Activated T-cell treated with anti-CD3 and anti-CD28 coated beads, Interleukin-2, amount 50 U/mL, for 4 hours (primary cell): ENCODE measurements at regions not wholly inside any gene's neighbourhood (a gene's known extent, or its start where the extent isn't known, plus 50 kb on each side); places are given as distances from the start of the nearest gene placed in this dataset.
"Not testable (repeated sequence)": the region's sequence is repeated elsewhere in the genome, so short reads cannot be mapped to it uniquely, and the experiment has no call there.

ENCODE experiments used
- ATAC-seq, 2 donors: fragments of 200-7000 bp; cut with Tn5 transposase; one replicate each; pipeline ENCODE4 v1.10.0; 2021
- DNase-seq: peaks from one replicate; pipeline ENCODE4 v3.0.0-alpha.2; 2020
- H3K27me3 Mint-ChIP-seq: one replicate; pipeline ENCODE4 v1.8.0; 2021; ENCODE audit warnings: low read depth, mixed read lengths
- H3K36me3 Mint-ChIP-seq: one replicate; pipeline ENCODE4 v1.8.0; 2022; ENCODE audit warnings: mixed read lengths; ENCODE audit not compliant: insufficient read depth
- H3K4me1 Mint-ChIP-seq: one replicate; pipeline ENCODE4 v1.8.0; 2021; ENCODE audit warnings: low read depth, mixed read lengths
- H3K4me3 Mint-ChIP-seq: one replicate; pipeline ENCODE4 v1.8.0; 2021; ENCODE audit warnings: mild to moderate bottlenecking, moderate library complexity, mixed read lengths
- H3K9me3 Mint-ChIP-seq: one replicate; pipeline ENCODE4 v1.8.0; 2021; ENCODE audit warnings: mixed read lengths

GRCh38 chr2:37746883-37747282 is 75.4 kb upstream of the CDC42EP3 start:
- ATAC-seq: no peak
- Mint-ChIP-seq H3K4me1 (no peaks in the 10 kb centered on the region), H3K4me3 (no peak overlapping the region), H3K9me3 (no peaks in the 10 kb centered on the region), H3K27me3 (no peaks in the 10 kb centered on the region), H3K36me3 (no peaks in the 10 kb centered on the region)
- DNase-seq: no peak

GRCh38 chr2:37748541-37748940 is 77.1 kb upstream of the CDC42EP3 start:
- no peaks in the 10 kb centered on the region for H3K27me3 Mint-ChIP-seq
- no peak overlapping the region for H3K4me3 Mint-ChIP-seq
- H3K4me1 Mint-ChIP-seq: no peaks in the 10 kb centered on the region
- H3K9me3 Mint-ChIP-seq: no peaks in the 10 kb centered on the region
- DNase-seq (no peak), ATAC-seq (no peak)
- H3K36me3 Mint-ChIP-seq: no peaks in the 10 kb centered on the region

GRCh38 chr2:37750286-37750685 is 78.8 kb upstream of the CDC42EP3 start:
- H3K27me3 Mint-ChIP-seq, H3K9me3 Mint-ChIP-seq, DNase-seq, ATAC-seq, H3K4me1 Mint-ChIP-seq, H3K4me3 Mint-ChIP-seq, H3K36me3 Mint-ChIP-seq: not testable (repeated sequence)

- Mint-ChIP-seq H3K4me1 (no peaks in the 10 kb centered on the region), H3K36me3 (no peaks in the 10 kb centered on the region), H3K4me3 (no peak overlapping the region), H3K27me3 (no peaks in the 10 kb centered on the region), H3K9me3 (no peaks in the 10 kb centered on the region)
- no peak for ATAC-seq
- DNase-seq: no peak
These were observed 81.3 kb upstream of the CDC42EP3 start for GRCh38 chr2:37752766-37753165.

- no peak for ATAC-seq
- H3K27me3 Mint-ChIP-seq: no peaks in the 10 kb centered on the region
- H3K4me1 Mint-ChIP-seq: no peaks in the 10 kb centered on the region
- no peak overlapping the region for H3K4me3 Mint-ChIP-seq
- H3K9me3 Mint-ChIP-seq: no peaks in the 10 kb centered on the region
- DNase-seq: no peak
- no peaks in the 10 kb centered on the region for H3K36me3 Mint-ChIP-seq
These were observed 82.3 kb upstream of the CDC42EP3 start for GRCh38 chr2:37753758-37754157.

GRCh38 chr2:37755961-37756559 is 84.6 kb upstream of the CDC42EP3 start:
- not testable (repeated sequence) for H3K4me3 Mint-ChIP-seq, H3K27me3 Mint-ChIP-seq, H3K4me1 Mint-ChIP-seq

GRCh38 chr2:37757456-37757855 is 86.0 kb upstream of the CDC42EP3 start:
- H3K4me1 Mint-ChIP-seq, DNase-seq, H3K27me3 Mint-ChIP-seq, ATAC-seq, H3K36me3 Mint-ChIP-seq, H3K4me3 Mint-ChIP-seq, H3K9me3 Mint-ChIP-seq: not testable (repeated sequence)

More at GRCh38 chr2:37755961-37756559, 84.6 kb upstream of the CDC42EP3 start:
- H3K36me3 Mint-ChIP-seq, H3K9me3 Mint-ChIP-seq, ATAC-seq, DNase-seq: not testable (repeated sequence)

- H3K36me3 Mint-ChIP-seq, ATAC-seq, H3K4me1 Mint-ChIP-seq, DNase-seq, H3K27me3 Mint-ChIP-seq, H3K4me3 Mint-ChIP-seq, H3K9me3 Mint-ChIP-seq: not testable (repeated sequence)
These were observed 86.7 kb upstream of the CDC42EP3 start for GRCh38 chr2:37758141-37758601.

- not testable (repeated sequence) for H3K27me3 Mint-ChIP-seq, H3K4me3 Mint-ChIP-seq, H3K4me1 Mint-ChIP-seq, ATAC-seq, H3K36me3 Mint-ChIP-seq, DNase-seq, H3K9me3 Mint-ChIP-seq
These were observed 88.5 kb upstream of the CDC42EP3 start for GRCh38 chr2:37759989-37760388.

- ATAC-seq (no peak), DNase-seq (no peak)
- peaks cover 4% of the 10 kb centered on the region for H3K4me1 Mint-ChIP-seq
- H3K9me3 Mint-ChIP-seq: no peaks in the 10 kb centered on the region
- H3K36me3 Mint-ChIP-seq: no peaks in the 10 kb centered on the region
- H3K4me3 Mint-ChIP-seq: no peak overlapping the region
- no peaks in the 10 kb centered on the region for H3K27me3 Mint-ChIP-seq
These were observed 89.0 kb upstream of the CDC42EP3 start for GRCh38 chr2:37760471-37760870.

GRCh38 chr2:37762281-37762680 is 90.8 kb upstream of the CDC42EP3 start:
- DNase-seq, H3K4me1 Mint-ChIP-seq, H3K9me3 Mint-ChIP-seq, H3K4me3 Mint-ChIP-seq, H3K36me3 Mint-ChIP-seq, H3K27me3 Mint-ChIP-seq, ATAC-seq: not testable (repeated sequence)

- H3K4me1 Mint-ChIP-seq: peaks cover 4% of the 10 kb centered on the region
- ATAC-seq: no peak
- DNase-seq: no peak
- H3K4me3 Mint-ChIP-seq: no peak overlapping the region
- H3K9me3 Mint-ChIP-seq: no peaks in the 10 kb centered on the region
- no peaks in the 10 kb centered on the region for H3K27me3 Mint-ChIP-seq
- no peaks in the 10 kb centered on the region for H3K36me3 Mint-ChIP-seq
These were observed 93.3 kb upstream of the CDC42EP3 start for GRCh38 chr2:37764739-37765138.

- Mint-ChIP-seq H3K4me3 (no peak overlapping the region), H3K36me3 (no peaks in the 10 kb centered on the region), H3K27me3 (no peaks in the 10 kb centered on the region), H3K9me3 (no peaks in the 10 kb centered on the region), H3K4me1 (peaks cover 4% of the 10 kb centered on the region)
- DNase-seq (no peak), ATAC-seq (no peak)
These were observed 94.7 kb upstream of the CDC42EP3 start for GRCh38 chr2:37766106-37766505.

- Mint-ChIP-seq H3K36me3 (no peaks in the 10 kb centered on the region), H3K9me3 (no peaks in the 10 kb centered on the region), H3K4me3 (no peak overlapping the region), H3K27me3 (no peaks in the 10 kb centered on the region), H3K4me1 (peaks cover 4% of the 10 kb centered on the region)
- ATAC-seq (no peak), DNase-seq (no peak)
These were observed 95.6 kb upstream of the CDC42EP3 start for GRCh38 chr2:37767046-37767445.

GRCh38 chr2:37767959-37768925 is 96.8 kb upstream of the CDC42EP3 start:
- Mint-ChIP-seq H3K27me3 (no peaks in the 10 kb centered on the region), H3K4me3 (no peak overlapping the region), H3K36me3 (no peaks in the 10 kb centered on the region), H3K9me3 (no peaks in the 10 kb centered on the region), H3K4me1 (peaks cover 4% of the 10 kb centered on the region)
- ATAC-seq (no peak), DNase-seq (no peak)
